Upper lobe of left lung (tissue), 4 donors: ENCODE measurements at regions not wholly inside any gene's neighbourhood (a gene's known extent, or its start where the extent isn't known, plus 50 kb on each side); places are given as distances from the start of the nearest gene placed in this dataset.

Experiments used
- CTCF ChIP-seq, 6 experiments: fragments of 450-650 bp in 4 of 6; fragments of 200-600 bp in 2 of 6; sonication (generic) in 2 of 6; IDR thresholded peaks; one replicate each; pipeline ENCODE4 v1.5.1; 2016 to 2019; ENCODE audit warnings: antibody characterized with exemption in 6 of 6
- POLR2A ChIP-seq, 4 donors: fragments of 450-650 bp; IDR thresholded peaks; one replicate each; pipeline ENCODE4 v1.5.1; 2016 to 2017; ENCODE audit warnings: antibody characterized with exemption in 4 of 4, mild to moderate bottlenecking in 2 of 4
- POLR2AphosphoS5 ChIP-seq, 2 donors: sonication (generic); formaldehyde crosslinking; IDR thresholded peaks; one replicate each; pipeline ENCODE4 v1.5.1; 2017; ENCODE audit warnings: antibody characterized with exemption in 2 of 2

- no peak for TF ChIP-seq POLR2A (IDR thresholded peaks at IDR 0.05)
- no peak for TF ChIP-seq CTCF (IDR thresholded peaks at IDR 0.05)
- no peak for TF ChIP-seq POLR2AphosphoS5 (IDR thresholded peaks at IDR 0.05)
Measured at GRCh38 chr12:22916815-22917214, 291.8 kb downstream of the ETNK1 start.
